Tibial nerve (tissue), 4 donors: ENCODE measurements at regions not wholly inside any gene's neighbourhood (a gene's known extent, or its start where the extent isn't known, plus 50 kb on each side); places are given as distances from the start of the nearest gene placed in this dataset.

Experiments
- DNase-seq, 2 donors: peaks; one replicate each; pipeline ENCODE4 v3.0.0-alpha.2; 2019; ENCODE audit warnings: low spot score in 2 of 2
- H3K27ac ChIP-seq, 4 donors: fragments of 200-600 bp; sonication (generic) in 3 of 4; one replicate each; pipeline ENCODE4 v1.5.1; 2017 to 2019; ENCODE audit warnings: mild to moderate bottlenecking in 1 of 4
- H3K27me3 ChIP-seq, 2 donors: fragments of 200-600 bp; sonication (generic) in 1 of 2; one replicate each; pipeline versions ENCODE4 v1.5.1 to v1.6.0; 2017 to 2019
- H3K36me3 ChIP-seq, 3 donors: fragments of 200-600 bp; sonication (generic); one replicate each; pipeline ENCODE4 v1.5.1; 2018 to 2019
- H3K4me1 ChIP-seq, 4 donors: fragments of 200-600 bp; sonication (generic) in 3 of 4; one replicate each; pipeline ENCODE4 v1.5.1; 2017 to 2019
- H3K4me3 ChIP-seq, 4 donors: fragments of 200-600 bp; sonication (generic) in 3 of 4; one replicate each; pipeline ENCODE4 v1.5.1; 2017 to 2019; ENCODE audit warnings: mild to moderate bottlenecking in 1 of 4, moderate library complexity in 1 of 4
- H3K9me3 ChIP-seq, 4 donors: fragments of 200-600 bp; sonication (generic) in 3 of 4; one replicate each; pipeline ENCODE4 v1.5.1; 2017 to 2019
- CTCF ChIP-seq, 5 experiments: fragments of 200-600 bp in 3 of 5; fragments of 450-650 bp in 2 of 5; sonication (generic) in 3 of 5; IDR thresholded peaks; one replicate each; pipeline ENCODE4 v1.5.1; 2016 to 2019; ENCODE audit warnings: antibody characterized with exemption in 5 of 5, mild to moderate bottlenecking in 3 of 5, moderate library complexity in 2 of 5
- EP300 ChIP-seq, 2 donors: sonication (generic); formaldehyde crosslinking; IDR thresholded peaks; one replicate each; pipeline ENCODE4 v1.6.1; 2017; ENCODE audit warnings: antibody characterized with exemption in 2 of 2, mild to moderate bottlenecking in 1 of 2
- POLR2A ChIP-seq, 2 donors: fragments of 450-650 bp; IDR thresholded peaks; one replicate each; pipeline ENCODE4 v1.6.1; 2017; ENCODE audit warnings: antibody characterized with exemption in 2 of 2, mild to moderate bottlenecking in 2 of 2, moderate library complexity in 2 of 2
- WGBS, 2 donors: methylation state at CpG; one replicate each; pipeline ENCODE4 v1.1.5; 2018; 5-methylcytosine and 5-hydroxymethylcytosine counted together

GRCh38 chr2:81644189-81644588 lies 1339.6 kb upstream of the LRRTM1 start:
- Histone ChIP-seq H3K27me3 (no peaks in the 10 kb centered on the region), H3K4me1 (no peaks in the 10 kb centered on the region), H3K4me3 (no peak overlapping the region), H3K9me3 (peaks cover 0 to under 1% (median 0%) of the 10 kb centered on the region in 4 donors), H3K27ac (no peak overlapping the region), H3K36me3 (no peaks in the 10 kb centered on the region)
- DNase-seq: no peak
- TF ChIP-seq POLR2A (IDR thresholded peaks at IDR 0.05) (no peak), CTCF (IDR thresholded peaks at IDR 0.05) (no peak), EP300 (IDR thresholded peaks at IDR 0.05) (no peak)
- 40 to 62% methylated on average over 1 of the region's 1 CpG for WGBS, 2 donors

GRCh38 chr2:81624825-81625224 lies 1320.3 kb upstream of the LRRTM1 start:
- no peak for TF ChIP-seq POLR2A (IDR thresholded peaks at IDR 0.05)
- no peak for TF ChIP-seq EP300 (IDR thresholded peaks at IDR 0.05)
- no peak for TF ChIP-seq CTCF (IDR thresholded peaks at IDR 0.05)
- Histone ChIP-seq H3K27me3 (no peaks in the 10 kb centered on the region), H3K27ac (no peak overlapping the region), H3K4me1 (no peaks in the 10 kb centered on the region), H3K36me3 (no peaks in the 10 kb centered on the region), H3K9me3 (no peaks in the 10 kb centered on the region), H3K4me3 (no peak overlapping the region)
- WGBS, 2 donors: 96 to 98% methylated on average over 2 of the region's 2 CpGs
- DNase-seq: no peak

DNA sequence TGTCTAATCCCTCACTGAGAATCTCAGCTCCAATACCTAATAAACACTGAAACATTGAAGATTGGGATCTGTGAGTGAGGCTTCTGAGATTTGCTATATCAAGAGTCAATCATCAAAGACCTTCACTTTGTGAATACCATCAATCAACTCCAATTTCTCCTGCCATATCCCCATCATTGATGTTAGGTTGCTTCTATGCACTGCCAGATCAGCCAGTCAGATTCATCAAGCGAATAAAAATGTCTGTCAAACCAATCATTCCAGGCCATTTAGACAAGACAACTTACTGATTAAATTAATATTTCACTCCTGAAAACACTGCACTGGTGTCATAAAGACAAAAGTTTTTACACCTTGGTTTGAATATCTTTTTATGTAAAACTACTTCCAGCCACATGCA lies 1295.5 kb upstream of the LRRTM1 start:
- Histone ChIP-seq H3K9me3 (no peaks in the 10 kb centered on the region), H3K4me3 (no peak overlapping the region), H3K27ac (no peak overlapping the region), H3K4me1 (no peaks in the 10 kb centered on the region), H3K36me3 (no peaks in the 10 kb centered on the region), H3K27me3 (no peaks in the 10 kb centered on the region)
- WGBS, 2 donors: 91 to 95% methylated on average over 1 of the region's 1 CpG
- no peak for TF ChIP-seq POLR2A (IDR thresholded peaks at IDR 0.05)
- DNase-seq: no peak

DNA sequence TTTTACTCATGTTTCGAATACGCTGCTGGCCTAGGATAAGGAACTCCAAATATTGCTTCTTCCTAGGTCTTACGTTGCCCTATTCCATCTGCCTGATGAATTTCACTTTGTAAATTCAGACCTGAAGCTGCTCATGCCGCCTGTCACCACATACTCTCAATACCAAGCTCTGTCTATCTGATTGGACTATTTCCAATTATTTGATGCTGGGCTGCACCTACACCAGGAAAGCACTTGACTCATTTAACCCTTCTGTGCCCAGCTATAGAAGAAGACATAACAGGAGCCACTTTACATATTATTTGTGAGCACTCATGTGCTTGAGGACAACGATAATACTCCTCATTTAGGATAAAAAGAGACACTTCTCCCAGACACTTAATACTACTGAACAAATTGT lies 1293.9 kb upstream of the LRRTM1 start:
- Histone ChIP-seq H3K27me3 (no peaks in the 10 kb centered on the region), H3K4me3 (no peak overlapping the region), H3K9me3 (no peaks in the 10 kb centered on the region), H3K27ac (no peak overlapping the region), H3K36me3 (no peaks in the 10 kb centered on the region), H3K4me1 (no peaks in the 10 kb centered on the region)
- WGBS, 2 donors: 74 to 83% methylated on average over 5 of the region's 5 CpGs
- DNase-seq: no peak
- TF ChIP-seq POLR2A (IDR thresholded peaks at IDR 0.05): no peak
- TF ChIP-seq CTCF (IDR thresholded peaks at IDR 0.05): no peak
- no peak for TF ChIP-seq EP300 (IDR thresholded peaks at IDR 0.05)

GRCh38 chr2:81589406-81589805 lies 1284.9 kb upstream of the LRRTM1 start:
- no peak overlapping the region for H3K27ac ChIP-seq
- no peak overlapping the region for H3K4me3 ChIP-seq
- no peaks in the 10 kb centered on the region for H3K9me3 ChIP-seq
- TF ChIP-seq EP300 (IDR thresholded peaks at IDR 0.05) (no peak), CTCF (IDR thresholded peaks at IDR 0.05) (no peak), POLR2A (IDR thresholded peaks at IDR 0.05) (no peak)
- H3K36me3 ChIP-seq: no peaks in the 10 kb centered on the region
- H3K27me3 ChIP-seq: no peaks in the 10 kb centered on the region
- DNase-seq: no peak
- WGBS, 2 donors: 79 to 92% methylated on average over 2 of the region's 2 CpGs
- no peaks in the 10 kb centered on the region for H3K4me1 ChIP-seq
